Skeletal muscle tissue (tissue), 3 donors: ENCODE measurements at regions not wholly inside any gene's neighbourhood (a gene's known extent, or its start where the extent isn't known, plus 50 kb on each side); places are given as distances from the start of the nearest gene placed in this dataset.
"Not testable (repeated sequence)": the region's sequence is repeated elsewhere in the genome, so short reads cannot be mapped to it uniquely, and the experiment has no call there.

ENCODE experiments used
- H3K27ac ChIP-seq: one replicate; pipeline ENCODE4 v1.7.0; 2013; ENCODE audit warnings: mild to moderate bottlenecking, low read depth, low read length, inconsistent platforms
- H3K27me3 ChIP-seq, 3 donors: one replicate each; pipeline ENCODE4 v1.7.0; 2013; ENCODE audit warnings: low read length in 3 of 3; ENCODE audit not compliant: control insufficient read depth in 3 of 3, insufficient read depth in 3 of 3
- H3K36me3 ChIP-seq, 3 donors: one replicate each; pipeline ENCODE4 v1.7.0; 2013; ENCODE audit warnings: low read length in 3 of 3; ENCODE audit not compliant: control insufficient read depth in 3 of 3, insufficient read depth in 3 of 3
- H3K4me1 ChIP-seq, 3 donors: one replicate each; pipeline ENCODE4 v1.7.0; 2013; ENCODE audit warnings: low read length in 3 of 3, mild to moderate bottlenecking in 3 of 3; ENCODE audit not compliant: control insufficient read depth in 3 of 3, insufficient read depth in 3 of 3
- H3K4me3 ChIP-seq, 3 donors: one replicate each; pipeline ENCODE4 v1.7.0; 2013; ENCODE audit warnings: low read length in 3 of 3
- H3K9ac ChIP-seq, 3 donors: one replicate each; pipeline ENCODE4 v1.7.0; 2013; ENCODE audit warnings: low read length in 3 of 3, mild to moderate bottlenecking in 3 of 3, moderate library complexity in 2 of 3, low read depth in 1 of 3
- H3K9me3 ChIP-seq, 3 donors: one replicate each; pipeline ENCODE4 v1.7.0; 2013; ENCODE audit warnings: low read length in 3 of 3; ENCODE audit not compliant: control insufficient read depth in 3 of 3
- donor health status: Osteomylitis.

- Histone ChIP-seq H3K36me3 (no peaks in the 10 kb centered on the region), H3K9me3 (no peaks in the 10 kb centered on the region), H3K27ac (no peak overlapping the region), H3K4me1 (no peaks in the 10 kb centered on the region), H3K27me3 (no peaks in the 10 kb centered on the region), H3K9ac (no peak overlapping the region), H3K4me3 (no peak overlapping the region)
Measured at GRCh38 chr3:106317141-106318055, 448.6 kb upstream of the CBLB start.

DNA sequence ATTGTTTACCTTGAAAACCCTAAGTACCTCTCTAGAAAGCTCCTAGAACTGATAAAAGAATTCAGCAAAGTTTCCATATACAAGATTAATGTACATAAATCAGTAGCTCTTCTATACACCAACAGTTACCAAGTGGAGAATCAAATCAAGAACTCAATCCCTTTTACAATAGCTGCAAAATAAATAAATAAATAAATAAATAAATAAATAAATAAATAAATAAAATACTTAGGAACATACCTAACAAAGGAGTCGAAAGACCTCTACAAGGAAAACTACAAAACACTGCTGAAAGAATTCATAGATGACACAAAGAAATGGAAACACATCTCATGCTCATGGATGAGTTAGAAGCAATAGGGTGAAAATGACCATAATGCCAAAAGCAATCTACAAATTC is 452.6 kb upstream of the CBLB start:
- not testable (repeated sequence) for H3K9me3 ChIP-seq, H3K9ac ChIP-seq, H3K4me3 ChIP-seq

DNA sequence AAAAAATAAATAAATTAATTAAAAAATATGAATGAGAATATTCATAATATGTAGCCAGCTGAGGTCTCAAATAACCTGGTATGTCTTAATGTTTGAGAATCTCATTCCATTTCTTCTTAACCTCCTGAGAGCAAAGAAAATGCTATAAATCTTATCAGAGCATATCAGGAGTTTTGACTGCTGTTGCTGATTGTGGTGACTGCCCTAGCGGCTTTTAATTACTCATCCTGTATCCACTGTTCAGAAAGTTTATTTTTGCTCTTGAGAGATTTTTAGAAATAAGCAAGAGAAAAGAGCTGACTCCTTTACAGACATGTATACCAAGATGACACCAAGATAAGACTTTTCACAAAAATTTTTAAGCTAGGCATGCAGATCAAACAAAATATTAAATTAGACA is 454.8 kb upstream of the CBLB start:
- Histone ChIP-seq H3K27me3 (no peaks in the 10 kb centered on the region), H3K27ac (no peak overlapping the region), H3K9ac (no peak overlapping the region), H3K36me3 (no peaks in the 10 kb centered on the region), H3K4me3 (no peak overlapping the region), H3K9me3 (peaks cover 0 to 10% (median 0%) of the 10 kb centered on the region in 3 donors), H3K4me1 (no peaks in the 10 kb centered on the region)

More for the DNA sequence above, 452.6 kb upstream of the CBLB start:
- H3K36me3 ChIP-seq, H3K4me1 ChIP-seq, H3K27ac ChIP-seq, H3K27me3 ChIP-seq: not testable (repeated sequence)

GRCh38 chr3:106326941-106327695 is 458.3 kb upstream of the CBLB start:
- no peak overlapping the region for H3K9ac ChIP-seq
- no peaks in the 10 kb centered on the region for H3K27me3 ChIP-seq
- no peak overlapping the region for H3K4me3 ChIP-seq
- H3K36me3 ChIP-seq, result no peaks in the 10 kb centered on the region
- H3K9me3 ChIP-seq, result peaks cover 0 to 10% (median 0%) of the 10 kb centered on the region in 3 donors
- no peak overlapping the region for H3K27ac ChIP-seq
- H3K4me1 ChIP-seq, result no peaks in the 10 kb centered on the region

GRCh38 chr3:106327696-106328025 is 458.8 kb upstream of the CBLB start:
- Histone ChIP-seq H3K4me3 (no peak overlapping the region), H3K9me3 (peaks cover 0 to 10% (median 0%) of the 10 kb centered on the region in 3 donors), H3K36me3 (no peaks in the 10 kb centered on the region), H3K27me3 (no peaks in the 10 kb centered on the region), H3K9ac (no peak overlapping the region), H3K4me1 (no peaks in the 10 kb centered on the region), H3K27ac (no peak overlapping the region)

DNA sequence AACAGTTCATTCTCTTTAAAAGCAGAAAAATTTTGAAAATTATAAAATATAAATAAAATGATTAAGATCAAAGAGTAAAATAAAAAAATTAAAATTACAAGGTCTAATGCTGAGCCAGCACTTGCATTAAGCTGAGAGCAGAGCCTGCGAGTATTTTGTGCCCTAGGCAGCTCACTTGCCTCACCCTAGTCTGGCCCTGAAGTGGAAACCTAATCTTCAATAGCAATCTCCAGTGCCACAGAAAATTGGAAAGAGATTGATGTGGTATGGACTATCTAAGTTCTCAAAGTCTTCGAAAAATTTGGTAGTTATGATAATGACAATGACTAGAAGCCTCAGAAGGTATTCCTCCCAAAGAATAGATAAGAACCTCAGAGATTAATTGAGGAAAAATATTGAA is 459.4 kb upstream of the CBLB start:
- no peaks in the 10 kb centered on the region for H3K4me1 ChIP-seq
- no peaks in the 10 kb centered on the region for H3K36me3 ChIP-seq
- no peaks in the 10 kb centered on the region for H3K27me3 ChIP-seq
- H3K9ac ChIP-seq, result no peak overlapping the region
- no peak overlapping the region for H3K4me3 ChIP-seq
- H3K9me3 ChIP-seq, result peaks cover 0 to 10% (median 0%) of the 10 kb centered on the region in 3 donors
- no peak overlapping the region for H3K27ac ChIP-seq

GRCh38 chr3:106329521-106329920 is 460.7 kb upstream of the CBLB start:
- H3K9ac ChIP-seq, result no peak overlapping the region
- peaks cover 0 to 2% (median 0%) of the 10 kb centered on the region in 3 donors for H3K9me3 ChIP-seq
- H3K27me3 ChIP-seq, result no peaks in the 10 kb centered on the region

DNA sequence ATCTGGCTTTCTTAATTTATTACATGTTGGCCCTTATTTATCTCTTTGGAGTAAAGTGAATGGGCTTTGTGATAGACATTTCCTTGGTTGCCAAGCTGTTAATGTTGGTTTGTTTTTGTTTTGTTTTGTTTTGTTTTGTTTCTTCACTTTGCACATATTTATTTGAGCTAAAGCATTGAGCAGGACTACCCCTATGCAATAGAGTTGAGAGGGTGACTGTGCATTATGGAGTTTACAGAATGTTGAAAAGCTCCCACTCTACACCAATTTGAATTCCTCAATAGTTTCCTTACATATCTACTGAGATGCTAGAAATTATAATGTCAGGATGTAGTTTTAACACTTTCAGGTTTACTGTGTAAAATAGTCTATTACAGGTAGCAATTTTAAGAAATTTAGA is 462.8 kb upstream of the CBLB start:
- Histone ChIP-seq H3K27me3 (no peaks in the 10 kb centered on the region), H3K9ac (no peak overlapping the region), H3K9me3 (no peaks in the 10 kb centered on the region), H3K4me1 (no peaks in the 10 kb centered on the region), H3K27ac (no peak overlapping the region), H3K4me3 (no peak overlapping the region), H3K36me3 (no peaks in the 10 kb centered on the region)

More at GRCh38 chr3:106329521-106329920, 460.7 kb upstream of the CBLB start:
- Histone ChIP-seq H3K36me3 (no peaks in the 10 kb centered on the region), H3K27ac (no peak overlapping the region), H3K4me1 (no peaks in the 10 kb centered on the region), H3K4me3 (no peak overlapping the region)

- H3K27ac ChIP-seq, result no peak overlapping the region
- no peaks in the 10 kb centered on the region for H3K4me1 ChIP-seq
- no peak overlapping the region for H3K9ac ChIP-seq
- H3K36me3 ChIP-seq, result no peaks in the 10 kb centered on the region
- no peaks in the 10 kb centered on the region for H3K27me3 ChIP-seq
- no peak overlapping the region for H3K4me3 ChIP-seq
- H3K9me3 ChIP-seq, result no peaks in the 10 kb centered on the region
Measured at GRCh38 chr3:106332129-106332528, 463.3 kb upstream of the CBLB start.

DNA sequence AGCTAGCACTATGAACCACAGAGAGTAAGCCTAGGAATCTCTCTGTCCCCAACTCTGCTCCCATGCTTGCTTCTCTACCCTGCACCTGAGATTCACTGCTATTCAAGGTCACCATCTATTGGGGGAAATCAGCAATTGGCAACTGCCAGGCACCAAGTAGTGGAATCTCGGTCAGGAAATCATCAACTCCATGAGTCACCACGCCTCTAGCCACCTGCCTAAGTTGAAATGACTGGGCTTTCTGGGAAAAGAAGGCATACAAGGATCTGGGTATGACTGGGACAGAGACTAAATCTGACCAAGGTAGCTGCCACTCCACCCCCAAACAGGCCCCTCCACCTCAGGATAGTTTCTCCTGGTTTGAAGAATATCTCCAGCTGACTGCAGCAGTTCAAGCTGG is 464.1 kb upstream of the CBLB start:
- Histone ChIP-seq H3K27me3 (no peaks in the 10 kb centered on the region), H3K36me3 (no peaks in the 10 kb centered on the region)

More for the DNA sequence above, 464.1 kb upstream of the CBLB start:
- Histone ChIP-seq H3K9me3 (no peaks in the 10 kb centered on the region), H3K9ac (no peak overlapping the region), H3K27ac (no peak overlapping the region), H3K4me1 (no peaks in the 10 kb centered on the region), H3K4me3 (no peak overlapping the region)
